ENCODE measurements at regions not wholly inside any gene's neighbourhood (a gene's known extent, or its start where the extent isn't known, plus 50 kb on each side); places are given as distances from the start of the nearest gene placed in this dataset.

- intact Hi-C loops (cut with DNase I, micrococcal nuclease): no loop called here
- Mint-ChIP-seq H3K4me1 (ENCODE audit: low read depth) (no peaks in the 10 kb centered on the region), H3K9me3 (no peaks in the 10 kb centered on the region), H3K36me3 (ENCODE audit: low read depth) (no peaks in the 10 kb centered on the region), H3K4me3 (no peak overlapping the region), H3K27me3 (no peaks in the 10 kb centered on the region), H3K27ac (no peak overlapping the region)
- H3K27me3 ChIP-seq (ENCODE audit: control insufficient read depth in 1 of 2, insufficient read depth in 2 of 2, low read length in 2 of 2): no peaks in the 10 kb centered on the region
- no peaks in the 10 kb centered on the region for H3K36me3 ChIP-seq (ENCODE audit: insufficient read depth, low read length)
- H3K4me1 ChIP-seq (ENCODE audit: insufficient read depth, low read length): no peaks in the 10 kb centered on the region
- ChIA-PET POLR2A (no interaction called here), CTCF (no interaction called here)
- no peak overlapping the region for H3K4me3 ChIP-seq (ENCODE audit: low read length)
- no peak overlapping the region for H3K27ac ChIP-seq (ENCODE audit: low read depth in 1 of 2, low read length in 2 of 2)
- no peak for TF ChIP-seq CTCF (IDR thresholded peaks at IDR 0.05)
- no peaks in the 10 kb centered on the region for H3K9me3 ChIP-seq (ENCODE audit: control insufficient read depth in 1 of 2, insufficient read depth in 1 of 2, low read length in 2 of 2)
- ATAC-seq (ENCODE audit: poor library complexity): no peak
- no peak for DNase-seq
These were observed 675.3 kb downstream of the SLC4A3 start for GRCh38 chr2:220302756-220303155.

- no peak overlapping the region for H3K27ac ChIP-seq (ENCODE audit: low read depth in 1 of 2, low read length in 2 of 2)
- no peak for DNase-seq
- H3K27me3 ChIP-seq (ENCODE audit: control insufficient read depth in 1 of 2, insufficient read depth in 2 of 2, low read length in 2 of 2): no peaks in the 10 kb centered on the region
- no peaks in the 10 kb centered on the region for H3K36me3 Mint-ChIP-seq (ENCODE audit: low read depth)
- H3K4me1 Mint-ChIP-seq (ENCODE audit: low read depth): no peaks in the 10 kb centered on the region
- ATAC-seq (ENCODE audit: poor library complexity): no peak
- no peak overlapping the region for H3K4me3 ChIP-seq (ENCODE audit: low read length)
- no peak overlapping the region for H3K27ac Mint-ChIP-seq
- no peak for TF ChIP-seq CTCF (IDR thresholded peaks at IDR 0.05)
- intact Hi-C loops (cut with DNase I, micrococcal nuclease): no loop called here
- H3K36me3 ChIP-seq (ENCODE audit: insufficient read depth, low read length): no peaks in the 10 kb centered on the region
- POLR2A ChIA-PET: no interaction called here
- CTCF ChIA-PET: no interaction called here
- no peaks in the 10 kb centered on the region for H3K27me3 Mint-ChIP-seq
- no peaks in the 10 kb centered on the region for H3K9me3 ChIP-seq (ENCODE audit: control insufficient read depth in 1 of 2, insufficient read depth in 1 of 2, low read length in 2 of 2)
- peaks cover 2% of the 10 kb centered on the region for H3K9me3 Mint-ChIP-seq
- no peak overlapping the region for H3K4me3 Mint-ChIP-seq
- no peaks in the 10 kb centered on the region for H3K4me1 ChIP-seq (ENCODE audit: insufficient read depth, low read length)
These were observed 681.8 kb downstream of the SLC4A3 start for GRCh38 chr2:220309215-220309614.

- Histone ChIP-seq H3K9me3 (ENCODE audit: control insufficient read depth in 1 of 2, insufficient read depth in 1 of 2, low read length in 2 of 2) (no peaks in the 10 kb centered on the region), H3K36me3 (ENCODE audit: insufficient read depth, low read length) (no peaks in the 10 kb centered on the region), H3K27me3 (ENCODE audit: control insufficient read depth in 1 of 2, insufficient read depth in 2 of 2, low read length in 2 of 2) (no peaks in the 10 kb centered on the region), H3K4me3 (ENCODE audit: low read length) (no peak overlapping the region), H3K27ac (ENCODE audit: low read depth in 1 of 2, low read length in 2 of 2) (no peak overlapping the region), H3K4me1 (ENCODE audit: insufficient read depth, low read length) (no peaks in the 10 kb centered on the region)
- ChIA-PET POLR2A (no interaction called here), CTCF (no interaction called here)
- ATAC-seq (ENCODE audit: poor library complexity): no peak
- Mint-ChIP-seq H3K4me3 (no peak overlapping the region), H3K9me3 (peaks cover 4% of the 10 kb centered on the region), H3K27me3 (no peaks in the 10 kb centered on the region), H3K4me1 (ENCODE audit: low read depth) (no peaks in the 10 kb centered on the region), H3K27ac (no peak overlapping the region), H3K36me3 (ENCODE audit: low read depth) (no peaks in the 10 kb centered on the region)
- intact Hi-C loops (cut with DNase I, micrococcal nuclease): no loop called here
- no peak for TF ChIP-seq CTCF (IDR thresholded peaks at IDR 0.05)
- no peak for DNase-seq
These were observed 683.0 kb downstream of the SLC4A3 start for GRCh38 chr2:220310451-220310861.
